OCI-LY3 (cell line): ENCODE measurements at regions not wholly inside any gene's neighbourhood (a gene's known extent, or its start where the extent isn't known, plus 50 kb on each side); places are given as distances from the start of the nearest gene placed in this dataset.
A peak's percentile ranks its signal among the peaks of the same experiment; 100 is the strongest.

Experiments used
- H2AFZ ChIP-seq: fragments of 200-600, 300-600 bp; shearing (Covaris generic); 2 replicates; pipeline ENCODE4 v1.6.0; 2014; ENCODE audit warnings: antibody characterized with exemption, low read depth, low read length
- H3K27ac ChIP-seq: fragments of 200-600, 300-600 bp; sonication (generic); 2 replicates; pipeline ENCODE4 v1.5.1; 2014; ENCODE audit warnings: mild to moderate bottlenecking, low read length, moderate library complexity, mixed read lengths
- H3K27me3 ChIP-seq: fragments of 200-600, 300-600 bp; sonication (generic); 2 replicates; pipeline ENCODE4 v1.6.1; 2014; ENCODE audit warnings: low read depth, low read length, mixed read lengths
- H3K36me3 ChIP-seq: fragments of 200-600, 300-600 bp; sonication (generic); replicated peaks from 2 replicates; pipeline ENCODE3; 2014; ENCODE audit warnings: low read depth, low read length, mixed read lengths
- H3K4me1 ChIP-seq: fragments of 300-600, 200-600 bp; sonication (generic); 2 replicates; pipeline ENCODE4 v1.6.1; 2014; ENCODE audit warnings: low read length, mixed read lengths
- H3K4me2 ChIP-seq: fragments of 200-600, 300-600 bp; sonication (generic); 2 replicates; pipeline ENCODE4 v1.6.1; 2014; ENCODE audit warnings: low read length, mixed read lengths
- H3K4me3 ChIP-seq: fragments of 300-600, 200-600 bp; sonication (generic); 2 replicates; pipeline ENCODE4 v1.5.1; 2014; ENCODE audit warnings: antibody characterized with exemption, mild to moderate bottlenecking, low read length, moderate library complexity
- H3K79me2 ChIP-seq: fragments of 300-600, 200-600 bp; shearing (Covaris generic); 2 replicates; pipeline ENCODE4 v1.6.1; 2014; ENCODE audit warnings: mild to moderate bottlenecking, low read length, mixed read lengths
- H3K9ac ChIP-seq: fragments of 300-600, 200-600 bp; shearing (Covaris generic); 2 replicates; pipeline ENCODE4 v1.6.0; 2014; ENCODE audit warnings: mild to moderate bottlenecking, low read length, moderate library complexity
- H3K9me3 ChIP-seq: fragments of 200-600, 300-600 bp; shearing (Covaris generic); 2 replicates; pipeline ENCODE4 v1.6.1; 2014; ENCODE audit warnings: low read length, mixed read lengths; ENCODE audit not compliant: insufficient read depth
- H4K20me1 ChIP-seq: fragments of 200-600, 300-600 bp; sonication (generic); 2 replicates; pipeline ENCODE4 v1.6.1; 2016; ENCODE audit warnings: low read length, mixed read lengths; ENCODE audit not compliant: insufficient read depth
- EZH2phosphoT487 ChIP-seq: fragments of 200-600 bp; shearing (Covaris generic); IDR thresholded peaks from 2 replicates; pipeline ENCODE4 v1.6.1; 2018; ENCODE audit warnings: antibody characterized with exemption, mixed run types, low read depth
- TF ChIP-seq, protein P1 (sequence below): fragments of 200-600, 300-600 bp; sonication (generic); IDR thresholded peaks from 2 replicates; pipeline ENCODE4 v1.5.1; 2014; ENCODE audit warnings: antibody characterized with exemption, low read length, low read depth

GRCh38 chr18:34283506-34283905 is 58.8 kb upstream of the NOL4 start:
- H3K9ac ChIP-seq, result no peak overlapping the region
- no peaks in the 10 kb centered on the region for H3K79me2 ChIP-seq
- peak overlapping the region; percentile 34; the same call in 1 of the 2 replicates for H2AFZ ChIP-seq
- no peak overlapping the region for H3K4me3 ChIP-seq
- no peaks in the 10 kb centered on the region for H3K9me3 ChIP-seq
- no peaks in the 10 kb centered on the region for H4K20me1 ChIP-seq
- H3K27ac ChIP-seq, result no peak overlapping the region
- H3K36me3 ChIP-seq, result no peaks in the 10 kb centered on the region
- no peaks in the 10 kb centered on the region for H3K27me3 ChIP-seq
- TF ChIP-seq, protein P1, sequence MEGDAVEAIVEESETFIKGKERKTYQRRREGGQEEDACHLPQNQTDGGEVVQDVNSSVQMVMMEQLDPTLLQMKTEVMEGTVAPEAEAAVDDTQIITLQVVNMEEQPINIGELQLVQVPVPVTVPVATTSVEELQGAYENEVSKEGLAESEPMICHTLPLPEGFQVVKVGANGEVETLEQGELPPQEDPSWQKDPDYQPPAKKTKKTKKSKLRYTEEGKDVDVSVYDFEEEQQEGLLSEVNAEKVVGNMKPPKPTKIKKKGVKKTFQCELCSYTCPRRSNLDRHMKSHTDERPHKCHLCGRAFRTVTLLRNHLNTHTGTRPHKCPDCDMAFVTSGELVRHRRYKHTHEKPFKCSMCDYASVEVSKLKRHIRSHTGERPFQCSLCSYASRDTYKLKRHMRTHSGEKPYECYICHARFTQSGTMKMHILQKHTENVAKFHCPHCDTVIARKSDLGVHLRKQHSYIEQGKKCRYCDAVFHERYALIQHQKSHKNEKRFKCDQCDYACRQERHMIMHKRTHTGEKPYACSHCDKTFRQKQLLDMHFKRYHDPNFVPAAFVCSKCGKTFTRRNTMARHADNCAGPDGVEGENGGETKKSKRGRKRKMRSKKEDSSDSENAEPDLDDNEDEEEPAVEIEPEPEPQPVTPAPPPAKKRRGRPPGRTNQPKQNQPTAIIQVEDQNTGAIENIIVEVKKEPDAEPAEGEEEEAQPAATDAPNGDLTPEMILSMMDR, result no peak
- no peak for TF ChIP-seq EZH2phosphoT487
- H3K4me1 ChIP-seq, result no peaks in the 10 kb centered on the region
- no peak overlapping the region for H3K4me2 ChIP-seq

DNA sequence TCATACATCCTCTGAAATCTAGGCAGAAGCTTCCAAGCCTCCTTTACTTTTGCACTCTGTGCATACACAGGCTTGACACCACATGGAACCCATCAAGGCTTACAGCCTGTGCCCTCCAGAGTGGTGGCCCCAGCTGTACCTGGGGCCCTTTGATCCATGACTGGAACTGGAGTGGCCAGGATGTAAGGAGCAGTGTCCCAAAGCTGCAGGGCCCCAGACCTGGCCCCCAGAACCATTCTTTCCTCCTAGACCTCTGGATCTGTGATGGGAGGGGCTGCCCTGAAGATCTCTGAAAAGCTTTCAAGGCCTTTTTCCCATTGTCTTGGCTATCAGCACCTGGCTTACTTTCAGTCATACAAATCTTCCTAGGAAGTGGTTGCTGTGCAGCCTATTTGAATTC is 63.1 kb upstream of the NOL4 start:
- Histone ChIP-seq H3K4me1 (no peaks in the 10 kb centered on the region), H3K4me2 (no peak overlapping the region), H2AFZ (no peak overlapping the region), H4K20me1 (no peaks in the 10 kb centered on the region), H3K27me3 (no peaks in the 10 kb centered on the region), H3K27ac (no peak overlapping the region), H3K79me2 (no peaks in the 10 kb centered on the region), H3K4me3 (no peak overlapping the region), H3K36me3 (no peaks in the 10 kb centered on the region), H3K9me3 (no peaks in the 10 kb centered on the region), H3K9ac (no peak overlapping the region)
- TF ChIP-seq, protein P1, result no peak
- no peak for TF ChIP-seq EZH2phosphoT487

DNA sequence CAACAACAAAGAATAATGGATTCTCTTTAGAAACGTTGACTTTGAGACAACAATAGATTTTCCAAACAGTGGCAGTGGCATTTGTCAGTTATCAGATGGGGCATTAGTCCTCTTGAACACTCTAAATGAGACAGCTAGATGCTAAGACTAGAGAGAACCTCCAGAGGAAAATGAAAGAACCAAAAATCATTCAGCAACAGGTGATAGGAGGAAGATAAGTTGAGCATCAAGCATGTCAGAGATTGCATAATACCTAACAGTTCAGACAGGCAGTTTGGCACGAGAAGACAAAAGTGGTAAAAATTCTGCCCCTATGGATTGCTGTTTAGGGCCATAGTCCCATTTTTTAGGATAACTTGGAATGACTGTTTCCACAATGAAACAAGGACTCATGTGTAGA is 67.9 kb upstream of the NOL4 start:
- H2AFZ ChIP-seq, result no peak overlapping the region
- no peaks in the 10 kb centered on the region for H3K36me3 ChIP-seq
- no peaks in the 10 kb centered on the region for H3K9me3 ChIP-seq
- H3K9ac ChIP-seq, result no peak overlapping the region
- H4K20me1 ChIP-seq, result no peaks in the 10 kb centered on the region
- H3K4me2 ChIP-seq, result no peak overlapping the region
- H3K79me2 ChIP-seq, result no peaks in the 10 kb centered on the region
- no peaks in the 10 kb centered on the region for H3K4me1 ChIP-seq
- no peak overlapping the region for H3K27ac ChIP-seq
- no peaks in the 10 kb centered on the region for H3K27me3 ChIP-seq
- no peak for TF ChIP-seq EZH2phosphoT487
- TF ChIP-seq, protein P1, result no peak
- H3K4me3 ChIP-seq, result no peak overlapping the region

DNA sequence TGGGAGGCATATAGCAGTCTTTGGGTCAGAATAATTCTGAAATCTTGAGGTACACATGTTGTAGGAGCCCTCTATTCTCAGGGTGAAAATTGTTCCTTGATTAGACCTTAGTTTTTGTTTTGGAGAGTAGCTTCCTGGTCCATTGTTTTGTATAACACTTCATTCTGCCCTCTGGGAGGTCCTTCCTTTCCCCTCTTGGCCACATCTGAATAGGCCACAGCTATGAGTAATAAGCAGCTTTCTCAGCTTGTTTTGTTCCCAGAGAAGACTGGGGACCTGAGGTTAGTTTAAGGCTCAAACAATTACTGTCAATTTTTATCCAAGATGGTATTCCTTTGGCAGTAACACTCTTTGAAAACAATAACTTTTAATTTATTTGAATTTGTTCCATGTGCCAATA is 72.6 kb upstream of the NOL4 start:
- Histone ChIP-seq H3K79me2 (no peaks in the 10 kb centered on the region), H4K20me1 (no peaks in the 10 kb centered on the region), H3K4me3 (no peak overlapping the region), H3K27ac (no peak overlapping the region), H3K9me3 (no peaks in the 10 kb centered on the region), H3K9ac (no peak overlapping the region), H3K27me3 (no peaks in the 10 kb centered on the region), H2AFZ (no peak overlapping the region), H3K4me2 (no peak overlapping the region), H3K4me1 (no peaks in the 10 kb centered on the region), H3K36me3 (no peaks in the 10 kb centered on the region)
- TF ChIP-seq, protein P1, result no peak
- TF ChIP-seq EZH2phosphoT487, result no peak
